ENCODE measurements at regions not wholly inside any gene's neighbourhood (a gene's known extent, or its start where the extent isn't known, plus 50 kb on each side); places are given as distances from the start of the nearest gene placed in this dataset.

- H3K27ac Mint-ChIP-seq (ENCODE audit: unreplicated experiment), result no peak overlapping the region
- DNase-seq (ENCODE audit: extremely low spot score, unreplicated experiment), result no peak
These were observed 72.3 kb downstream of the MACIR start for GRCh38 chr5:103330875-103331274.

More at GRCh38 chr5:103330875-103331274, 72.3 kb downstream of the MACIR start:
- Mint-ChIP-seq H3K9me3 (ENCODE audit: unreplicated experiment) (no peaks in the 10 kb centered on the region), H3K4me1 (ENCODE audit: unreplicated experiment) (no peaks in the 10 kb centered on the region), H3K4me3 (ENCODE audit: unreplicated experiment) (no peak overlapping the region), H3K36me3 (ENCODE audit: unreplicated experiment) (no peaks in the 10 kb centered on the region), H3K27me3 (ENCODE audit: unreplicated experiment) (no peaks in the 10 kb centered on the region)
- TF ChIP-seq CTCF (IDR thresholded peaks at IDR 0.05), result no peak

Measured in osteocyte (in vitro differentiated cells).